ENCODE measurements at regions not wholly inside any gene's neighbourhood (a gene's known extent, or its start where the extent isn't known, plus 50 kb on each side); places are given as distances from the start of the nearest gene placed in this dataset.

DNA sequence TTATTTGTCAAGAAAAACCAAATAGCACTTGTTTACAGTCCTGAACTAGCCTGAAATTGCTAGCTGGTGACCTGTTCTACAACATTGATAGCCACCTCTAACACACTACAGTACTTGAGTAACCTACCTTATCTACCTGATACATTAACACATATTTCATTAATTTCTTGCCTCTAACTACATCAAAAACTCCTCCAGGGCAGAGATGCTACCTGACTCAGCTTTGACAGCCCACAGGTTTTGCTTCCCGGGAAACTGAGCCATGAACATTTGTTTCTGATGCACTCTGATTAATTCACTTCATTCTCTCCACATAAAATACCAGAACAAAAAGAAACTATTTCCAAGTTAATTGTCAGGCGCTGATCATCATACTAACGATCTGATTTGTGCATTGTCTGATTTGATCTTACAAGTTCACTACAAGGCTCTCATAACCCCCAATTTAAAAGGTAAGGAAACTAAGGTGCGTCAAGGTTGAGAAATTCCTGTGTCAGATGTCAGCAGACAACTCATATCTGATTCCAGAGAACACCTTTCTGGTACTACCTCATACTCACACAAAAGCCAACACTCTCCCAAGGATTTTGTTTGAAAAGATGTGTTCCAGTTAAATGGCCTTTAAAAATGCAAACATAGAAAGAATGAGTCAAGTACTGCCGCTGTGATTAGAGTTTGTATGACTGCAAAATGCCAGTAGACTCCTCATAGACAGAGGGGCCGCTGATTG lies 768.7 kb downstream of the BCL11B start:
- H3K4me3 ChIP-seq (ENCODE audit: control insufficient read depth, low read depth, low read length): no peak overlapping the region
- no peak for DNase-seq (ENCODE audit: low read depth)
- TF ChIP-seq, protein P1, sequence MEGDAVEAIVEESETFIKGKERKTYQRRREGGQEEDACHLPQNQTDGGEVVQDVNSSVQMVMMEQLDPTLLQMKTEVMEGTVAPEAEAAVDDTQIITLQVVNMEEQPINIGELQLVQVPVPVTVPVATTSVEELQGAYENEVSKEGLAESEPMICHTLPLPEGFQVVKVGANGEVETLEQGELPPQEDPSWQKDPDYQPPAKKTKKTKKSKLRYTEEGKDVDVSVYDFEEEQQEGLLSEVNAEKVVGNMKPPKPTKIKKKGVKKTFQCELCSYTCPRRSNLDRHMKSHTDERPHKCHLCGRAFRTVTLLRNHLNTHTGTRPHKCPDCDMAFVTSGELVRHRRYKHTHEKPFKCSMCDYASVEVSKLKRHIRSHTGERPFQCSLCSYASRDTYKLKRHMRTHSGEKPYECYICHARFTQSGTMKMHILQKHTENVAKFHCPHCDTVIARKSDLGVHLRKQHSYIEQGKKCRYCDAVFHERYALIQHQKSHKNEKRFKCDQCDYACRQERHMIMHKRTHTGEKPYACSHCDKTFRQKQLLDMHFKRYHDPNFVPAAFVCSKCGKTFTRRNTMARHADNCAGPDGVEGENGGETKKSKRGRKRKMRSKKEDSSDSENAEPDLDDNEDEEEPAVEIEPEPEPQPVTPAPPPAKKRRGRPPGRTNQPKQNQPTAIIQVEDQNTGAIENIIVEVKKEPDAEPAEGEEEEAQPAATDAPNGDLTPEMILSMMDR (conservative IDR thresholded peaks at IDR 0.05; ENCODE audit: control insufficient read depth, insufficient read depth, low read depth, low read length): no peak

DNA sequence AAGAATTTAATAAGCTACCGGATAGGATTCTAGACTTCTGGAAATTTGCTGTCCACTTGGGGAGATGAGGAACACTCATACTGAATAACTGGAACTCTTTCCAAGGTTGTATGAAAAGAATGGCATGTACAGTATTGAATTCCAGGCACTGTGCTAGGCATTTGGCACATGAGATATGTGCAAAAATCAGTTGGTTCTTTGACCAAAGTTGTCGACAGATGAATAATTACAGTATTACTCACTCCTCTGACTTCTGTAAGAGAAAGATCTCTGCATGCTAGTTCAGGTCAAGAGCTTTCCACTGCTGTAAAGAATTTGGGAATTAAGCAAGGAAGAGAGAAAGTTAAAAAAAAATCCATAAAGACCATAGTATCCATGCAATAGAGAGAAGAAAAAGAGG lies 764.7 kb downstream of the BCL11B start:
- TF ChIP-seq, protein P1 (conservative IDR thresholded peaks at IDR 0.05; ENCODE audit: control insufficient read depth, insufficient read depth, low read depth, low read length): no peak
- no peak for DNase-seq (ENCODE audit: low read depth)
- no peak overlapping the region for H3K4me3 ChIP-seq (ENCODE audit: control insufficient read depth, low read depth, low read length)

DNA sequence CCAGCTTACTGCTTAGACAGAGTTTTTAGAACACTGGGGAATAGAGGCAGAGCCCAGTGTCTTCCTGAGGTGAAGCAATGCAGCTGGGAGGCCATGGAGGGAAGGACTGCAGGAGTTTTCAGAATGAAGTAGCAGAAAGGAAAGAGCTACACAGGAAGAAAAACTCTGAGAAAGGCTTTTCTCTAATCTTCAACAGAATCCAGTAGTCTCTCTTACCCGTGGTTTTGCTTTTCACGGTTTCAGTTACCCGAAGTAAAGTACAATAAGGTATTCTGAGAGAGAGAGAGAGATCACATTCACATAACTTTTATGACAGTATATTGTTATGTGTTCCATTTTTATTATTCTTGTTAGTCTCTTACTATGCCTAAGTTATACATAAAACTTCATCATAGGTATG lies 761.6 kb downstream of the BCL11B start:
- H3K4me3 ChIP-seq (ENCODE audit: control insufficient read depth, low read depth, low read length): no peak overlapping the region
- no peak for DNase-seq (ENCODE audit: low read depth)
- TF ChIP-seq, protein P1 (conservative IDR thresholded peaks at IDR 0.05; ENCODE audit: control insufficient read depth, insufficient read depth, low read depth, low read length): no peak

DNA sequence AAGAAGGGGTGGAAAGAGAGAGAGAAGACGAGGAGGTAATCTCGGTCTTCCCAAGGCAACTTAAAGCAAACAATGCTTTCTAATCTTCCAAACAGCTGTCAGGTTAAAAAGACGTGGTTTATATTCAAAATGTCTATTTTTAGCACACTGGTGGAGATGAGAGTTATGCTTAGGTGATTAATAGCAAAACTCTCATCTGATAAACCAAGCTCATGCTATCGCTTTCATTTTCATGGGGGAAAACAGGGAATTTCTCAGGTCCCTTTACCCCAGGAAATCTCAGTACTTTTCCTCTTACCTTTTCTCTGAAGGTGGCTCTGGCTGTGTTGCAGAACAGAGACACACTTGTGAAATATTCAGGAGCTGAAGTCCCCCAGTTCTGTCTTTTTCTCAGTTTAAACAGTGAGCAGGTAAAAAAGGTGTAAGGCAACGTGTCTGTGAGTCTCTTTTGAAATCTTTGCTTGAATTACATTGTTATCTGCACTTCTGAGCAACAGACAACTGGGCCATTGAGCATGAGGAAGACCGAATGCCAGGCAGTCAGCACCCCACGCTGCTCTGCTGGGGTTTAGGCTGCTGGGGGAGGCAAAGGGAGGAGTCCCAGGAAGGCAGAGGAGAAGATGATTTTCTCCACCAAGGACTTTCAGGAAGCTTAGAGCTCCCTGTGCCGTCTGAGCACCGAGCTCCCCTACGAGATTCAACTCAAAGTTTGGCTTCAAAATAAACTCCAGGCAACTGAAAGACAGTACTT lies 759.3 kb downstream of the BCL11B start:
- DNase-seq (ENCODE audit: low read depth): no peak
- TF ChIP-seq, protein P1 (conservative IDR thresholded peaks at IDR 0.05; ENCODE audit: control insufficient read depth, insufficient read depth, low read depth, low read length): no peak
- no peak overlapping the region for H3K4me3 ChIP-seq (ENCODE audit: control insufficient read depth, low read depth, low read length)

DNA sequence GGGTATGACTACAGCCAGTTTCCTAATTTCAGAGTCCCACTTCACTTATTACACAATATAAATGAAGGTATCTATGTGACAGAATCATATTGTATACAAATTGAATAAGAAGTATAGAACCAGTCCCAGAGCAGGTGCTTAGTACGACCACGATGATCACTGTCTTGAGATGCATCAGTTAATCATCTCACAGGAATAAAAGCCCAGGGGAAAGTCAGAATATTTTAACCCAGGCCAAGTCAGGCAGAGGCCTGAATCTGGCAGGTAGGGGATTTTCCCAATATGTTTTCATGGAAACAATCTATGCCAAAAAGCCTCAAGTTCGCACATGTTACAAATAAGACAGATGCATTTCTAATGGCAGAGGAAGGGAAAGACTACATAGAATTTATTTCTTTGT lies 758.4 kb downstream of the BCL11B start:
- no peak overlapping the region for H3K4me3 ChIP-seq (ENCODE audit: control insufficient read depth, low read depth, low read length)
- TF ChIP-seq, protein P1 (conservative IDR thresholded peaks at IDR 0.05; ENCODE audit: control insufficient read depth, insufficient read depth, low read depth, low read length): no peak
- DNase-seq (ENCODE audit: low read depth): no peak

- no peak for DNase-seq (ENCODE audit: low read depth)
- H3K4me3 ChIP-seq (ENCODE audit: control insufficient read depth, low read depth, low read length): no peak overlapping the region
- TF ChIP-seq, protein P1 (conservative IDR thresholded peaks at IDR 0.05; ENCODE audit: control insufficient read depth, insufficient read depth, low read depth, low read length): no peak
Measured at GRCh38 chr14:98514016-98514415, 758.0 kb downstream of the BCL11B start.

All from fibroblast of mammary gland (primary cell).